ENCODE measurements at regions not wholly inside any gene's neighbourhood (a gene's known extent, or its start where the extent isn't known, plus 50 kb on each side); places are given as distances from the start of the nearest gene placed in this dataset.

DNA sequence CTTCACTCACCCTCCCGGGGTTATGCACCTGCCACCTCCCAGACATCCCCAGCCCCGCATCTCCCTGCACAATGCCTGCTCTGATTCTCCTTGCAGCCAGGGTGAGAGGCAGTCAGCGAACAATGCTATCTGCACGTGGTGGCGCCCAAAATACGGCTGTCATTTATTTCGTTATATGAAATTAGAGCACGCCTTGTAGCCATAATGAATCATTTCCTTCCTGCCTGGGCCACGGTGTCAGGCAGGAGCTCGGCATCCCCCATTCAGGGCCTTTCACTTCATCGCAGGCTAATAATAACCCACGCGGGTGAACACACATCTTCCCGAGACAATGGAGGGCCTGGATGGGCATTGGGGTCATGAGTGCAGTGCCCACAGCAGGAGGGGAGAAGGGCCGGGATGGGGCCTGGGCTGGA, 143.8 kb upstream of the ZNF507 start:
- H3K27ac ChIP-seq = no peak overlapping the region
- TF ChIP-seq ZFX (IDR thresholded peaks at IDR 0.05; ENCODE audit: borderline replicate concordance) (no peak), CTCF (IDR thresholded peaks at IDR 0.05) (no peak)

GRCh38 chr19:32202244-32202643, 143.2 kb upstream of the ZNF507 start:
- TF ChIP-seq CTCF (IDR thresholded peaks at IDR 0.05) (no peak), ZFX (IDR thresholded peaks at IDR 0.05; ENCODE audit: borderline replicate concordance) (no peak)
- no peak overlapping the region for H3K27ac ChIP-seq

DNA sequence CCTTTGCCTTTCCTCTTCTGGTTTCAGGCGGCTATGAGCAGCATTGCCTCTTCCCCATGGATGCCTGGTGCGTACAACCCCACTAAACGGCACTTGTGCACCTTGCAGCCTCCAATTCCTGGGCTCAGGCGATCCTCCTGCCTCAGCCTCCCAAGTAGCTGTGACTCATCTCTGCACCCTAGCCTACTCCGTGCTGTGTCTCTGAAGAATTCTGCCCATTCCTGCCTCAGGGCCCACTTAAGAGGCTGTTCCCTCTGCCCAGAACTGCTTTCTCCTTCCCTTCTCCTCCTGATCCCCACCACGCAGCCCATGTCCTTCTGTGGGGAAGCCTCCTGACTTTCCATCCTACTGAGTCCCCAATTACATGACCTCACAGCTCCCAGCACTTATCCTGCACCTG, 142.2 kb upstream of the ZNF507 start:
- no peak overlapping the region for H3K27ac ChIP-seq
- TF ChIP-seq ZFX (IDR thresholded peaks at IDR 0.05; ENCODE audit: borderline replicate concordance) = no peak
- no peak for TF ChIP-seq CTCF (IDR thresholded peaks at IDR 0.05)

- H3K27ac ChIP-seq = no peak overlapping the region
- TF ChIP-seq ZFX (IDR thresholded peaks at IDR 0.05; ENCODE audit: borderline replicate concordance) = no peak
- no peak for TF ChIP-seq CTCF (IDR thresholded peaks at IDR 0.05)
Observed at GRCh38 chr19:32206065-32206464, 139.3 kb upstream of the ZNF507 start.

DNA sequence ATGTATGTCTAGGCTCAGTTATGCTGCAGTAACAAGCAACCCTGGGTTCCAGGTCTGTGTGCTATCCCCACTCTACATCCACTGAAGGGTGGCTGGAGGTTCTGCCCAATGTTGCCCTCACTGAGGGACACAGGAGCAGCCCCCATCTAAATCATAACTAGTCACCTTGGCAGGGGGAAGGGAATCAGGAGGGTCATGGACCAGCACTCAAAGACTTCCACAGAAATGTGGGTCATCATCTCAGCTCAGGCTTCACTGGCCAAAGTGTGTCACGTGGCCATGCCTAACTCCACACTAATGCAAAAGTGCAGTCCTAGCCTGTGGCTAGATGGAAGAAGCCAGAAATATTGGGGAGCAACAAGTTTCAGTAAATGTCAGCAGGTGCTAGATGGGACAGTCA, 137.3 kb upstream of the ZNF507 start:
- TF ChIP-seq CTCF (IDR thresholded peaks at IDR 0.05) = no peak
- TF ChIP-seq ZFX (IDR thresholded peaks at IDR 0.05; ENCODE audit: borderline replicate concordance) = no peak
- no peak overlapping the region for H3K27ac ChIP-seq

DNA sequence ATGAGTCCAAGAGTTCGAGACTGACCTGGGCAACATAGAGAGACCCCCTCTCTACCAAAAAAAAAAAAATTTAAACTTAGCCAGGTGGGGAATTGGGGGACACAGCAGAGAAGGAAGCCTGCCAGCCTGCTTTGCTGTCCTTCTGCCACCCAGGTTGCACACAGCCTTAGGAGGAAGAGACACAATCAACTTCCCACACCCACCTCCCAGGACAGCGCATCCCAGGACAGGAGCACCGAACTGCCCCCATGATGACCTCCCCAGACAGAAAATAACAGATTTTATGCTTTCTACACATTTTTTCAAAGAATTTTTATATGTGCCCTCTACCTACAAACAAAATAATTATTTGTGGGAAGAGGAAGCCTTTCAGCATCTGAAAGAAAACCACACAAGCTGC, 126.0 kb upstream of the ZNF507 start:
- no peak overlapping the region for H3K27ac ChIP-seq

More for the DNA sequence above, 126.0 kb upstream of the ZNF507 start:
- TF ChIP-seq CTCF (IDR thresholded peaks at IDR 0.05) (no peak), ZFX (IDR thresholded peaks at IDR 0.05; ENCODE audit: borderline replicate concordance) (no peak)
